Epithelial cell of proximal tubule (primary cell): ENCODE measurements at regions not wholly inside any gene's neighbourhood (a gene's known extent, or its start where the extent isn't known, plus 50 kb on each side); places are given as distances from the start of the nearest gene placed in this dataset.
"Not testable (repeated sequence)": the region's sequence is repeated elsewhere in the genome, so short reads cannot be mapped to it uniquely, and the experiment has no call there.

Source experiments
- DNase-seq: peaks from one replicate; pipeline ENCODE4 v3.0.0-alpha.2; 2011; ENCODE audit warnings: low read depth
- H3K4me3 ChIP-seq: 2 replicates; pipeline ENCODE4 v1.5.1; 2011; ENCODE audit warnings: low read depth, mild to moderate bottlenecking, low read length
- TF ChIP-seq, protein P1 (sequence below): conservative IDR thresholded peaks from 2 replicates; pipeline ENCODE4 v1.5.1; 2012; ENCODE audit warnings: low read depth, mild to moderate bottlenecking, low read length

DNA sequence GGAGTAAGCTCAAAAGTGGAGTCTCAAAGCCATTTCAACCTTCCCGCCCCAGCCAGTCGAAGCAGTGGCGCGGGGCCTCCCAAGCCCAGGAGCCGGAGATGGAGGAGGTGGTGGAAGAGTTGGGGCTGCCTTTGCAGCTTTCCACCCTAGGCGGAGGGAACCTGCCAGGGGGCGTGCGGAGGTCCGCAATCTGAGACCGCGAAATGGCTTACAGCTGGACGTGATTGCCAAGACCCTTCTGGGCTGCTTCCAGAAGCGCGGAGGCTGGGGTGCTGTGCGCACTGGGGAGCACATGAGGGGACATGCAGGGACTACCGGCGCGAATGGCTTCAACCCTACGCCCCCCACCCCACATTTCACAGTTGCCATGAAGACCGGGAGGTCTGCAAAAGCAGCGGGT, 86.2 kb downstream of the PRR15 start:
- DNase-seq = no peak
- H3K4me3 ChIP-seq = no peak overlapping the region
- TF ChIP-seq, protein P1, sequence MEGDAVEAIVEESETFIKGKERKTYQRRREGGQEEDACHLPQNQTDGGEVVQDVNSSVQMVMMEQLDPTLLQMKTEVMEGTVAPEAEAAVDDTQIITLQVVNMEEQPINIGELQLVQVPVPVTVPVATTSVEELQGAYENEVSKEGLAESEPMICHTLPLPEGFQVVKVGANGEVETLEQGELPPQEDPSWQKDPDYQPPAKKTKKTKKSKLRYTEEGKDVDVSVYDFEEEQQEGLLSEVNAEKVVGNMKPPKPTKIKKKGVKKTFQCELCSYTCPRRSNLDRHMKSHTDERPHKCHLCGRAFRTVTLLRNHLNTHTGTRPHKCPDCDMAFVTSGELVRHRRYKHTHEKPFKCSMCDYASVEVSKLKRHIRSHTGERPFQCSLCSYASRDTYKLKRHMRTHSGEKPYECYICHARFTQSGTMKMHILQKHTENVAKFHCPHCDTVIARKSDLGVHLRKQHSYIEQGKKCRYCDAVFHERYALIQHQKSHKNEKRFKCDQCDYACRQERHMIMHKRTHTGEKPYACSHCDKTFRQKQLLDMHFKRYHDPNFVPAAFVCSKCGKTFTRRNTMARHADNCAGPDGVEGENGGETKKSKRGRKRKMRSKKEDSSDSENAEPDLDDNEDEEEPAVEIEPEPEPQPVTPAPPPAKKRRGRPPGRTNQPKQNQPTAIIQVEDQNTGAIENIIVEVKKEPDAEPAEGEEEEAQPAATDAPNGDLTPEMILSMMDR = no peak

DNA sequence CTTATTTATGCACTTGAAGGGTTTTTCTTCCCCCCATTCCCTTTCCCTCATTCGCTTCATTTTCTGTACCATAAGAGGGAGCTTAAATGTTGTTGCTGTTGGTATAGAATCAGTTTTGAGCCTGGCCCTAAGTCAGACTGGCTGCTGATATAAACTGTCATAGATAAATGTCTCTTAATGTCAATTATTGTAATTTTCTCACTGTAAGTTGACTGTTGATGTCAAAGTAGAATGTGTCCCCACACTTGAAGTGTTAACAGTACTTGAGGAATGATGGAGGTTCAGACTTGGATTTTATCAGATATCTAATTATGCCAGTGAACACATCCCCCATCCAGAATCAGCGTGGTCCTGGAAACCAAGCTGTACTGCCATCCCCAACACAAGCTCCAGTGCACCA, 87.8 kb downstream of the PRR15 start:
- H3K4me3 ChIP-seq = no peak overlapping the region
- DNase-seq = no peak
- TF ChIP-seq, protein P1 = no peak

DNA sequence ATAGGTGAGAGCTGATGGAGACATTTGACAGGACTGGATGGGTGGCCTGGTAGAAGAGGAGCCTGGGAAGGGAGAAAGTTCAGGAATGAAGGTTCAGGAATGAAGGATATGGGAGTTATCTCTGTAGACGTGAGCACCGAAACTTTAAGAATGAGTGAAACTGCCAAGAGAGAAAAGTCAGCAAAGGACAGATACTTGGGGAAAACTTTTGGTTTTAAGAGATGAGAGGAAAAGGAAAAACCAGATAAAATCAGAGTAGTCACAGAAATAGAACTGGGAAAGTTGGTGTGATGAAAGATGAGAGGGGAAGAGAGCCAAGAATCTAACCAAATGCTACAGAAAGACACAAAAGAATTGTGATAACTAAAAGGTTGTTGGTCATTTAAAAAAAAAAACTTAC, 88.9 kb downstream of the PRR15 start:
- no peak overlapping the region for H3K4me3 ChIP-seq
- DNase-seq = no peak
- TF ChIP-seq, protein P1 = no peak

DNA sequence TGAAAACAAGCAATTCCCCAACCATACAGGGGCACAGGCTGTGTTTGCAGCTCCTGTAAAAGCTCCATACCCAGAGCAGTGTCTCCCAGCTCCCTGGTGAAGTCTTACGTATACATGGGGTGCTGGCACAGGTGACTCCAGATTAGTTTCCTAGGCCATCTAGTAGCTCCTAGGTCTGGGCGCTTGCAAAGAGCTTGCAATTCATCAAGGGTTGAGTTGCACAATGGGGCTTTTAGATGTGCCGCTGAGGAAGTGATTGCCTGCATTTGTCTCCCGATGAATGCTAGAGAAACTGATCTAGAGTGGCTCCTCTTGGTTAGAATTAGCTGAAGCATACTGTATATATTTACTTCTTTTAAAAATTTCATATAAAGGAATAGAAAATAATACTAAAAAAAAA, 90.7 kb downstream of the PRR15 start:
- not testable (repeated sequence) for DNase-seq

DNA sequence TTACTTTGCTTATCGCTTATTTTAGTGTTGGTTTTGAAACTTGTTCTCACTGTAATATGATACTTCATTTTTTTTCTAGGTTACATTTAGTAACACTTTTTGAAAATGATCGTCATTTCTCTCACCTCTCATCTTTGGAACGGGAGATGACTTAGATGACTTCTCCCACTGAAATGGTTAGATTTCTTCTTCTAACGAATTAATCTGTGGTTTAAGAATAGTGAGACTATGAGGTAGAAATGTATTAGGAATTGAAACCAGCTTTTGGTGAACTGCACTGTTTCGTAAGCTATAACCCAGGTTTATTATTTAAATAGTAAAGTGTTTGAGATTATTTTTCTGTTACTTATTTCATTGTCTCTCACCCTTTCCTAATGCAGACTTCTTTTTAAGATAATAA, 93.7 kb downstream of the PRR15 start:
- H3K4me3 ChIP-seq = no peak overlapping the region
- no peak for DNase-seq
- TF ChIP-seq, protein P1 = no peak

More for the DNA sequence above, 90.7 kb downstream of the PRR15 start:
- not testable (repeated sequence) for H3K4me3 ChIP-seq

DNA sequence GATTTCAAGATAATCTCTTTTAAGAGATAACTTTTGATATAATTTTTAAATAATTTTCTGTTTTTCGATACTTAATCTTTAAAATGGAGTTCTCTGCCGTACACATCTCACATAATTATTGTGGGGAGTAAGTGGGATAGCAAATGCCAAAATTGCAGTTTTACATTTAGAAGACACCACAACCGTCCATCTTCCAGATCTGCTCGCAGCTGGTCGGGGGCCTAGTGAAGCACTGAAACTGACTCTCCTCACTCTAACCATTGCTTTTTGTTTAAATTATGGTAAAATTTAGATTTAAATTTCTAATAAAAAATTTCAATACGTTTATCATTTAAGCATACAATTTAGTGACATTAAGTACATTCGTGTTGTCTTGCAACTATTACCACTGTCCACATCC, 94.2 kb downstream of the PRR15 start:
- no peak for DNase-seq
- TF ChIP-seq, protein P1 = no peak
- no peak overlapping the region for H3K4me3 ChIP-seq

DNA sequence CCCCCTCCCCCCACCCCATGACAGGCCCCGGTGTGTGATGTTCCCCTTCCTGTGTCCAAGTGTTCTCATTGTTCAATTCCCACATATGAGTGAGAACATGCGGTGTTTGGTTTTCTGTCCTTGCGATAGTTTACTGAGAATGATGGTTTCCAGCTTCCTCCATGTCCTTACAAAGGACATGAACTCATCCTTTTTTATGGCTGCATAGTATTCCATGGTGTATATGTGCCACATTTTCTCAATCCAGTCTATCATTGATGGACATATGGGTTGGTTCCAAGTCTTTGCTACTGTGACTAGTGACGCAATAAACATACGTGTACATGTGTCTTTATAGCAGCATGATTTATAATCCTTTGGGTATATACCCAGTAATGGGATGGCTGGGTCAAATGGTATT, 95.6 kb downstream of the PRR15 start:
- H3K4me3 ChIP-seq = not testable (repeated sequence)

DNA sequence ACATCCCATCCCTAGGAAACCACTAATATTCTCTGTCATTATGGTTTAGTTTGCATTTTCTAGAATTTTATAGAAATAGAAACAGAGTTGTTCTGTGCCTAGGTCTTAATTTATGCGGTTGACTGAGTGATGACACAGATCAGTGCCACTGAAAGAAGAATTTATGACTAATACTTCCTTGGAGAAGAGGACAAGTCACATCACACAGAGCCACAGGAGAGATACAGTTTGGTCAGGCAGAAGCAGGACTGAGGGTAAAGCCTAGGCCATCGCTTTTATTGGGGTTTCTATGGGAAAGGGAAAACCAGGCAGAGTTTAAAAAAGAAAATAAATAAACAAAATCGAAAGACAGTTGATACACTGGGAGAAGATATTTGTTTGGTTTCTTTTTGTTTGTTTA, 99.3 kb downstream of the PRR15 start:
- DNase-seq, H3K4me3 ChIP-seq: not testable (repeated sequence)

More for the DNA sequence above, 95.6 kb downstream of the PRR15 start:
- DNase-seq = not testable (repeated sequence)

DNA sequence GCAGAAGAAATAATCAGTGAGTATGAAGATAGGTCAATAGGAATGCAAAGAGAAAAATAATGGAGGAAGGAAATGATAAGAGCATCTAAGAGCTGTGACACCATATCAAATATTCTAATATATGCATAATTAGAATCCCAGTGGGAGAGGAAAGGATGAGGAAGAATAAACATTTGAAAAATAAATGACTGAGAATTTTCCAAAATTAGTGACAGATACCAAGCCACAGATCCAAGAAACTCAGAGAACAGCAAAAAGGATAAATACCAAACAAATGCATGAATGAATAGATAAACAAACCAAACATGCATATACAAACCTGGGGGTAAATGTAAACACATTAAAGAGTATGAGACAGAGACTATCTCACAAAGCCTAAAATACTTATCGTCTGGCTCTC, 101.4 kb downstream of the PRR15 start:
- H3K4me3 ChIP-seq, DNase-seq: not testable (repeated sequence)

DNA sequence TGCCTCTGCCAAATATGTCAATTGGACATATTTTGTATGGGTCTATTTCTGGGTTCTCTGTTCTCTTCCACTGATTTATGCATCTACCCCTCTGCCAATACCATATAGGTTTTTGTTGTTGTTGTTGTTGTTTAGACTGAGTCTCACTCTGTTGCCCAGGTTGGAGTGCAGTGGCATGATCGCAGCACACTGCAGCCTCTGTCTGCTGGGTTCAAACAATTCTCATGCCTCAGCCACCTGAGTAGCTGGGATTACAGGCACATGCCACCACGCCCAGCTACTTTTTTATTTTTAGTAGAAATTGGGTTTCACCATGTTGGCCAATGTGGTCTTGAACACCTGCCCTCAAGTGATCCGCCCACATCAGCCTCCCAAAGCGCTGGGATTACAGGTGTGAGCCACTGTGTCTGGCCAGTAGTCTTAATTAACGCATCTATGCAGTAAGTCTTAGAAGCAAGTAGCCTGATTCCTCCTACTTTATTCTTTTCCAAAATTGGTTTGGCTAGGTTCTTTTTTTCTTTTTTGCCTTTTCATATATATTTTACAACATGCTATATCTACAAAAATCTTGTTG, 103.5 kb downstream of the PRR15 start:
- not testable (repeated sequence) for DNase-seq, H3K4me3 ChIP-seq

DNA sequence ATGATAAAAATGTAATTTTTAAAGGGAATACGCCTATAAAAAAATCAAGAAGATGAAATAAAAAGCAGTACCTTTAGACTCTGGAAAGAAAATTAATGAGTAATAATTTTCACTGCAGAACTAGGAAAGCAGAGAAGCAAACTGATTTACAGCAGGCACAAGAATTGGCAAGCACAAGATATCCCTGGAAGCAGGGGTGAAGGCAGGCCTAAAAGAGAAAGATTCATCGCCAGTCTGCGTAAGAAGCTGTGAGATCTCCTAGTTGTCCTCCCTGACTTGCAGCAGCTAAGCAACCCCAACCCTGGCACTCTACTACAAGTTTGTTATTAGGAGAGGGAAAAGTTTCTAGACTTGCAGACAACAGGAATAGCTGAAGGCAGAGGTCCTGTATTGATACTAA, 107.7 kb downstream of the PRR15 start:
- DNase-seq, H3K4me3 ChIP-seq: not testable (repeated sequence)

DNA sequence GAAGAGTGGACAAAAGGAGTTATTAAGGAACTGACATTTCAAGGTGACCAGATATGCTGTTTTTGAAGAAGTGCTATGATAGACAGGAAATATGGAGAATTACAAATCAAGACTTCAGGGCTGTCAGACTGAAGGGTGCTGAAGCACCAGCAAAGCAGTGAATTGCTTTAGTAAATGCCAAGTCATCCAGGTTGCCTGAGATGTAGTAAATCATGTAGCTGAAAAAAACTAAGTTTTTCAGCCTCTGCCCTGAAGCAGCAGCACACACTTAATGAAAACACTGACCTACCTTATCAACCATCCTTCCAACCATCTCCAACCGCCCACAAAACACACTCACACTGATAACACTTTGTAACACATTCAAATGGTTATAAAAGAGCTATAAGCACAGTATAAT, 110.0 kb downstream of the PRR15 start:
- H3K4me3 ChIP-seq, DNase-seq: not testable (repeated sequence)

DNA sequence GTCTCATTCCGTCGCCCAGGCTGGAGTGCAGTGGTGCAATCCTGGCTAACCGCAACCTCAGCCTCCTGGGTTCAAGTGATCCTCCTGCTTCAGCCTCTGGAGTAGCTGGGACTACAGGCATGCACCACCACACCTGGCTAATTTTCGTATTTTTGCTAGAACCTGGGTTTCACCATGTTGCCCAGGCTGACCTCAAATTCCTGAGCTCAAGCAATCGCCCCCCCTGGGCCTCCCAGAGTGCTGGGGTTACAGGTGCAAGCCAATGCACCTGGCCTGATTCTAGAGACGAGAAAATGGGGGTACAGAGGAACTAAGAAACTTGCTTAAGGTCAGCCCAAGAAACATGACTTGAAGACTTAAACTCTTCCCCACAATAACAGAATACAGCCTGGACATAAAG, 111.0 kb downstream of the PRR15 start:
- DNase-seq, H3K4me3 ChIP-seq: not testable (repeated sequence)

DNA sequence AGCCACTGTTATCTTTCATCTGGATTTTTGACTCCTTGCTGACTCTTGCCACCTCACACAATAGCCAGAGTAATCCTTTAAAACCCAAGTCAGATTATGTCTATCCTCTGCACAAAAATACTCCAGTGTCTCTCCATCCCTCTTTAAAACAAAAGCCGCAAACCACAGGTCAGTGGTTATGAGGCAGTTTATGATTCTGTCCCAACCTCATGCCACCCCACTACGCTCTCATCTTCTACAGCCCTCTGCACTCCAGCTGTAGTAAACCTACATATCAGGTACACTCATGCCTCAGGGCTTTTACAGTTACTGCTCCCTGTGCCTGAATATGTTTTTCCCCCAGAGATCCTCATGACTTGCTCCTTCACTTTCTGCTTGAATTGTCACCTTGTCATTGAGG, 113.6 kb downstream of the PRR15 start:
- DNase-seq, H3K4me3 ChIP-seq: not testable (repeated sequence)
